HepG2 (cell line): ENCODE measurements at regions not wholly inside any gene's neighbourhood (a gene's known extent, or its start where the extent isn't known, plus 50 kb on each side); places are given as distances from the start of the nearest gene placed in this dataset.

ENCODE experiments used
- ATAC-seq: fragments of 200-7000 bp; cut with Tn5 transposase; 3 replicates; pipeline ENCODE4 v1.9.1; 2020; ENCODE audit warnings: mild to moderate bottlenecking, moderate library complexity
- BruUV-seq: library from RNA; stranded (reverse); fragments of 400-500 nt; replicated peaks from 2 replicates; lab custom pipeline; 2021; lab: Mats Ljungman, UMichigan
- CTCF ChIA-PET: fragments of 300-600 bp; formaldehyde crosslinking; extraction: SDS; loops from one replicate; lab custom pipeline; 2021; ENCODE audit warnings: low total read pairs, inconsistent platforms, low intra/inter-chr PET ratio; lab: Yijun Ruan, JAX
- POLR2A ChIA-PET: fragments of 350-600 bp; sonication (Branson Sonifier 250); formaldehyde crosslinking; loops from one replicate; lab custom pipeline; 2020; ENCODE audit warnings: antibody characterized with exemption, inconsistent platforms; lab: Yijun Ruan, JAX
- DNase-seq: peaks from one replicate; pipeline ENCODE4 v3.0.0-alpha.2; 2015; ENCODE audit warnings: low spot score
- FAIRE-seq: peaks from 3 replicates; lab custom pipeline; 2011; peaks lifted over from hg19 to GRCh38; lab: Jason Lieb, UNC
- H2AFZ ChIP-seq: one replicate; pipeline ENCODE4 v1.6.1; 2011; ENCODE audit warnings: low read length, inconsistent platforms
- H3K27ac ChIP-seq: fragments of 300-600 bp; 3 replicates; pipeline ENCODE4 v1.8.0; 2011; ENCODE audit warnings: mixed run types, mild to moderate bottlenecking, mixed read lengths, low read length, inconsistent platforms; ENCODE audit not compliant: insufficient read depth; ENCODE audit errors: extremely low read length
- H3K27me3 ChIP-seq, 2 experiments: fragments of 200-600 bp in 1 of 2; 2 replicates in 1 of 2; 3 replicates in 1 of 2; pipeline versions ENCODE4 v1.6.0 to v1.8.0; 2011; ENCODE audit warnings: low read length in 2 of 2, mild to moderate bottlenecking in 2 of 2, moderate library complexity in 2 of 2, inconsistent platforms in 1 of 2; ENCODE audit not compliant: insufficient read depth in 2 of 2, control insufficient read depth in 1 of 2
- H3K36me3 ChIP-seq, 2 experiments: fragments of 200-600 bp in 1 of 2; replicated peaks in 1 of 2; 2 replicates in 1 of 2; 3 replicates in 1 of 2; pipeline versions ENCODE4 v1.5.1 to v1.8.0; 2011; ENCODE audit warnings: low read length in 2 of 2, inconsistent platforms in 1 of 2; ENCODE audit not compliant: insufficient read depth in 2 of 2, control insufficient read depth in 1 of 2
- H3K4me1 ChIP-seq: 2 replicates; pipeline ENCODE4 v1.5.1; 2012; ENCODE audit warnings: low read length, inconsistent platforms; ENCODE audit not compliant: insufficient read depth
- H3K4me2 ChIP-seq: 2 replicates; pipeline ENCODE4 v1.6.0; 2011; ENCODE audit warnings: low read depth, low read length, inconsistent platforms
- H3K4me3 ChIP-seq, 3 experiments: fragments of 200-600 bp in 1 of 3; sonication (generic), shearing (Covaris generic) in 1 of 3; replicated peaks in 1 of 3; 2 replicates each; pipeline ENCODE4 v1.5.1; 2011 to 2016; ENCODE audit warnings: low read length in 3 of 3, inconsistent platforms in 2 of 3, low read depth in 2 of 3, mild to moderate bottlenecking in 2 of 3, control low read depth in 1 of 3, mixed read lengths in 1 of 3; ENCODE audit not compliant: insufficient read depth in 1 of 3
- H3K79me2 ChIP-seq: one replicate; pipeline ENCODE4 v1.6.1; 2011; ENCODE audit warnings: low read length, inconsistent platforms; ENCODE audit not compliant: insufficient read depth
- H3K9ac ChIP-seq: 2 replicates; pipeline ENCODE4 v1.6.0; 2011; ENCODE audit warnings: mild to moderate bottlenecking, low read depth, low read length, inconsistent platforms; ENCODE audit not compliant: insufficient read depth
- H3K9me3 ChIP-seq: 2 replicates; pipeline ENCODE4 v1.5.1; 2012; ENCODE audit warnings: mild to moderate bottlenecking, low read length
- H4K20me1 ChIP-seq: 2 replicates; pipeline ENCODE4 v1.6.0; 2011; ENCODE audit warnings: inconsistent platforms, mild to moderate bottlenecking, low read length, moderate library complexity; ENCODE audit not compliant: insufficient read depth
- ARNT2 ChIP-seq: sonication (generic); formaldehyde crosslinking; IDR thresholded peaks from 2 replicates; pipeline ENCODE4 v1.8.0; 2022; ENCODE audit warnings: mild to moderate bottlenecking, low read depth, missing genetic modification reagents, moderate library complexity
- BRF2 ChIP-seq: sonication (generic); formaldehyde crosslinking; IDR thresholded peaks from 2 replicates; pipeline ENCODE4 v1.8.1; 2022; ENCODE audit warnings: mild to moderate bottlenecking, missing genetic modification reagents
- CHCHD3 ChIP-seq: sonication (generic); formaldehyde crosslinking; IDR thresholded peaks from 2 replicates; pipeline ENCODE4 v1.8.0; 2022; ENCODE audit warnings: mild to moderate bottlenecking, missing genetic modification reagents, moderate library complexity
- DDIT3 ChIP-seq: sonication (generic); formaldehyde crosslinking; IDR thresholded peaks from 2 replicates; pipeline ENCODE4 v1.4.0; 2020; ENCODE audit warnings: mild to moderate bottlenecking, missing genetic modification reagents
- FOXO1 ChIP-seq: sonication (generic); formaldehyde crosslinking; IDR thresholded peaks from 2 replicates; pipeline ENCODE4 v1.4.0; 2020; ENCODE audit warnings: missing genetic modification reagents
- GPN1 ChIP-seq: sonication (generic); formaldehyde crosslinking; IDR thresholded peaks from 2 replicates; pipeline ENCODE4 v1.5.1; 2020; ENCODE audit warnings: missing genetic modification reagents, borderline replicate concordance
- NR2F1 ChIP-seq, 2 experiments: fragments of 450-650 bp in 1 of 2; formaldehyde crosslinking in 1 of 2; IDR thresholded peaks; 2 replicates each; pipeline versions ENCODE4 v1.5.0 to v1.6.1; 2016 to 2020; ENCODE audit warnings: mild to moderate bottlenecking in 1 of 2, missing compliant biosample characterization in 1 of 2, missing genetic modification reagents in 1 of 2, moderate library complexity in 1 of 2
- PITX1 ChIP-seq: sonication (generic); formaldehyde crosslinking; IDR thresholded peaks from 2 replicates; pipeline ENCODE4 v1.5.1; 2020; ENCODE audit warnings: mild to moderate bottlenecking, missing genetic modification reagents
- RBAK ChIP-seq: sonication (generic); formaldehyde crosslinking; IDR thresholded peaks from 2 replicates; pipeline ENCODE4 v1.5.1; 2020; ENCODE audit warnings: mild to moderate bottlenecking, missing genetic modification reagents
- RFX1 ChIP-seq: fragments of 450-650 bp; IDR thresholded peaks from 2 replicates; pipeline ENCODE4 v1.6.1; 2017
- ZBTB40 ChIP-seq, 2 experiments: fragments of 450-650 bp in 1 of 2; sonication (generic) in 1 of 2; formaldehyde crosslinking in 1 of 2; IDR thresholded peaks; 2 replicates each; pipeline versions ENCODE4 v1.6.1 to v1.8.0; 2016 to 2022; ENCODE audit warnings: antibody characterized with exemption in 1 of 2, mild to moderate bottlenecking in 1 of 2, missing genetic modification reagents in 1 of 2
- ZNF101 ChIP-seq: sonication (generic); formaldehyde crosslinking; IDR thresholded peaks from 2 replicates; pipeline ENCODE4 v1.4.0; 2020; ENCODE audit warnings: mild to moderate bottlenecking, low read depth, missing genetic modification reagents, borderline replicate concordance
- ZNF629 ChIP-seq: sonication (generic); formaldehyde crosslinking; conservative IDR thresholded peaks from 2 replicates; pipeline ENCODE4 v1.5.0; 2020; ENCODE audit warnings: missing genetic modification reagents
- ZNF644 ChIP-seq: IDR thresholded peaks from 2 replicates; pipeline ENCODE4 v1.6.1; 2016; ENCODE audit warnings: low read depth
- ZNF772 ChIP-seq: sonication (generic); formaldehyde crosslinking; IDR thresholded peaks from 2 replicates; pipeline ENCODE4 v1.5.0; 2020; ENCODE audit warnings: mild to moderate bottlenecking, missing genetic modification reagents
- WGBS: methylation state at CpG from one replicate; pipeline ENCODE4 v1.1.6; 2017; ENCODE audit warnings: low lambda C conversion rate; 5-methylcytosine and 5-hydroxymethylcytosine counted together
- in situ Hi-C: cut with HindIII; loops from 2 replicates; pipeline ENCODE4 v1.10.0; 2017; ENCODE audit warnings: low pct_unique_long_range_greater_than_20kb; ENCODE audit not compliant: extremely low pct_ligation_motif_present
- intact Hi-C: fragments of 100-400 bp; cut with micrococcal nuclease; formaldehyde crosslinking; loops from one replicate; pipeline ENCODE4 v1.10.0; 2022; ENCODE audit not compliant: unreplicated experiment

- no peak overlapping the region for H2AFZ ChIP-seq
- BruUV-seq = no TSS peak
- DNase-seq (no peak), FAIRE-seq (no peak), ATAC-seq (no peak)
- no peak overlapping the region for H3K4me2 ChIP-seq
- no peaks in the 10 kb centered on the region for H3K27me3 ChIP-seq
- intact Hi-C loops = no loop called here
- ChIA-PET POLR2A (no interaction called here), CTCF (no interaction called here)
- H3K4me3 ChIP-seq = no peak overlapping the region
- H4K20me1 ChIP-seq = no peaks in the 10 kb centered on the region
- H3K9me3 ChIP-seq = no peaks in the 10 kb centered on the region
- no peaks in the 10 kb centered on the region for H3K36me3 ChIP-seq
- no peak overlapping the region for H3K9ac ChIP-seq
- in situ Hi-C loops = no loop called here
- 14% methylated on average over 2 of the region's 2 CpGs for WGBS
- no peaks in the 10 kb centered on the region for H3K4me1 ChIP-seq
- TF ChIP-seq CHCHD3 (no peak), ZBTB40 (IDR thresholded peaks at IDR 0.05) (no peak), ZBTB40 (CRISPR knock-in tag; IDR thresholded peaks at IDR 0.05) (no peak), GPN1 (CRISPR knock-in tag) (no peak), RBAK (CRISPR knock-in tag) (no peak), PITX1 (CRISPR knock-in tag) (no peak), ZNF772 (CRISPR knock-in tag) (no peak), DDIT3 (CRISPR knock-in tag) (no peak), ZNF629 (no peak), ZNF101 (CRISPR knock-in tag) (no peak), ZNF644 (CRISPR knock-in tag) (no peak), ARNT2 (no peak), FOXO1 (CRISPR knock-in tag) (no peak), RFX1 (no peak), BRF2 (CRISPR knock-in tag) (no peak), NR2F1 (CRISPR knock-in tag; IDR thresholded peaks at IDR 0.05) (no peak)
- no peak overlapping the region for H3K27ac ChIP-seq
- H3K79me2 ChIP-seq = no peaks in the 10 kb centered on the region
Observed at GRCh38 chr3:163438760-163439159, 1639.5 kb downstream of the SI start.
